Esophagus squamous epithelium (tissue), 4 donors: ENCODE measurements at regions not wholly inside any gene's neighbourhood (a gene's known extent, or its start where the extent isn't known, plus 50 kb on each side); places are given as distances from the start of the nearest gene placed in this dataset.

Experiments used
- POLR2A ChIP-seq, 4 donors: fragments of 450-650 bp; IDR thresholded peaks; one replicate each; pipeline ENCODE4 v1.6.1; 2017; ENCODE audit warnings: antibody characterized with exemption in 4 of 4, mild to moderate bottlenecking in 4 of 4, moderate library complexity in 3 of 4
- TF ChIP-seq, protein P1 (sequence below), 6 experiments: fragments of 450-650 bp in 4 of 6; fragments of 200-600 bp in 2 of 6; sonication (generic) in 2 of 6; IDR thresholded peaks; one replicate each; pipeline ENCODE4 v1.5.1; 2016 to 2019; ENCODE audit warnings: antibody characterized with exemption in 6 of 6, mild to moderate bottlenecking in 4 of 6, moderate library complexity in 4 of 6

DNA sequence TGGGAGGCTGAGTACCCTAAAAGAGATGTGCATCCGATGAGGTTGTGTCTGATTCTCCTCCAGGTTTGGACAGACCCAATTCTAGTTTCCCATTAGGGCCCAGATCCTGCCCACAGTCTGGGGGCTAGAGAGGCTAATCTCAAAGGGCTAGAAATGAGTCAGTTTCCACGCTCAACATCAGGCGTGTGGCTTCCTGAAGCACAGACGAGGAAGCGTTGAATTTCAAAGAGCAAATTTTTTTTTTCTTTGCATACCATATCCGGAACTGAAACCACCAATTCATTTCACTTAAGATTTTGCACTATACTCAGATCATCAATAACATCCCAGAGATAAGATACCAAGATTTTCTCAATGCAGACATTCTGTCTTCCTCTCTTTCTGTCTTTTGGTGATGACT is 173.8 kb upstream of the BCL6 start:
- TF ChIP-seq POLR2A (IDR thresholded peaks at IDR 0.05): no peak
- TF ChIP-seq, protein P1, sequence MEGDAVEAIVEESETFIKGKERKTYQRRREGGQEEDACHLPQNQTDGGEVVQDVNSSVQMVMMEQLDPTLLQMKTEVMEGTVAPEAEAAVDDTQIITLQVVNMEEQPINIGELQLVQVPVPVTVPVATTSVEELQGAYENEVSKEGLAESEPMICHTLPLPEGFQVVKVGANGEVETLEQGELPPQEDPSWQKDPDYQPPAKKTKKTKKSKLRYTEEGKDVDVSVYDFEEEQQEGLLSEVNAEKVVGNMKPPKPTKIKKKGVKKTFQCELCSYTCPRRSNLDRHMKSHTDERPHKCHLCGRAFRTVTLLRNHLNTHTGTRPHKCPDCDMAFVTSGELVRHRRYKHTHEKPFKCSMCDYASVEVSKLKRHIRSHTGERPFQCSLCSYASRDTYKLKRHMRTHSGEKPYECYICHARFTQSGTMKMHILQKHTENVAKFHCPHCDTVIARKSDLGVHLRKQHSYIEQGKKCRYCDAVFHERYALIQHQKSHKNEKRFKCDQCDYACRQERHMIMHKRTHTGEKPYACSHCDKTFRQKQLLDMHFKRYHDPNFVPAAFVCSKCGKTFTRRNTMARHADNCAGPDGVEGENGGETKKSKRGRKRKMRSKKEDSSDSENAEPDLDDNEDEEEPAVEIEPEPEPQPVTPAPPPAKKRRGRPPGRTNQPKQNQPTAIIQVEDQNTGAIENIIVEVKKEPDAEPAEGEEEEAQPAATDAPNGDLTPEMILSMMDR (IDR thresholded peaks at IDR 0.05): no peak
